ENCODE measurements at regions not wholly inside any gene's neighbourhood (a gene's known extent, or its start where the extent isn't known, plus 50 kb on each side); places are given as distances from the start of the nearest gene placed in this dataset.

DNA sequence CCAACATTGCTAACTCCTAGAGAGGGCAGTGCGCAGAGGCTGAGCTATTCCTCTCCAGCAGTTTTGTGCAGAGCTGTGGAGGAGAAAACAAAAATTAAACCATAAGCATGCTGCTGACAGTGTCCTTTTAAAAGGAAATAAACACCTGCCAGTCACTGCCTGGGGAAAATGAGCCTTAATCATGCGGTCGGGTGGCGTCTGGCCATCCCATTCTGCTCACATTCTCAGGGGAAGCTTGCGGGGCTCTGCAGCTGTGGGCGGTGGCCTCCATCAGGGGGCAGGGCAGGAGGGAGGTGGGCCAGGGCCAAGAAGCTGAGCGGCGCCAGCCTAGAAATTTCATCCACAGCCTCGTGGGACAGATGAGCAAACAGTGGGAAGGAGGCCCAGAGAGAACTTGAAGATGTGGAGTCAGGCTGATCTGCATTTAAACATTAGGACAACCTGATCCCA, 71.0 kb upstream of the TP53I11 start:
- no peak overlapping the region for H3K4me2 ChIP-seq (ENCODE audit: control insufficient read depth, extremely low read depth, insufficient read depth, low read depth, low read length)
- dilution Hi-C loops (cut with MboI; ENCODE audit: extremely low pct_ligation_motif_present, low sequenced_read_pairs) = no loop called here
- FAIRE-seq (no peak), DNase-seq (ENCODE audit: low read depth, low spot score) (no peak)
- H3K27me3 ChIP-seq (ENCODE audit: control insufficient read depth, extremely low read depth, insufficient read depth, low read length) = peaks cover 8% of the 10 kb centered on the region
- no peak overlapping the region for H3K27ac ChIP-seq (ENCODE audit: control insufficient read depth, insufficient read depth, low read length)
- no peaks in the 10 kb centered on the region for H3K79me2 ChIP-seq (ENCODE audit: control insufficient read depth, insufficient read depth, low read length)
- no peaks in the 10 kb centered on the region for H3K9me1 ChIP-seq (ENCODE audit: control insufficient read depth, extremely low read depth, insufficient read depth, low read length)
- no peak overlapping the region for H3K9ac ChIP-seq (ENCODE audit: control insufficient read depth, extremely low read depth, insufficient read depth, low read length)
- no peaks in the 10 kb centered on the region for H3K36me3 ChIP-seq (ENCODE audit: control insufficient read depth in 2 of 2, extremely low read depth in 1 of 2, insufficient read depth in 2 of 2, low read length in 2 of 2)
- no peak overlapping the region for H3K4me3 ChIP-seq (ENCODE audit: control insufficient read depth in 2 of 3, extremely low read depth in 1 of 3, insufficient read depth in 2 of 3, low read depth in 1 of 3, low read length in 3 of 3)
- no peak overlapping the region for H2AFZ ChIP-seq (ENCODE audit: control insufficient read depth, low read length)
- no peaks in the 10 kb centered on the region for H4K20me1 ChIP-seq (ENCODE audit: control insufficient read depth, extremely low read depth, insufficient read depth, low read length)
- H3K9me3 ChIP-seq (ENCODE audit: control insufficient read depth, low read depth, low read length) = no peaks in the 10 kb centered on the region
- TF ChIP-seq, protein P1, sequence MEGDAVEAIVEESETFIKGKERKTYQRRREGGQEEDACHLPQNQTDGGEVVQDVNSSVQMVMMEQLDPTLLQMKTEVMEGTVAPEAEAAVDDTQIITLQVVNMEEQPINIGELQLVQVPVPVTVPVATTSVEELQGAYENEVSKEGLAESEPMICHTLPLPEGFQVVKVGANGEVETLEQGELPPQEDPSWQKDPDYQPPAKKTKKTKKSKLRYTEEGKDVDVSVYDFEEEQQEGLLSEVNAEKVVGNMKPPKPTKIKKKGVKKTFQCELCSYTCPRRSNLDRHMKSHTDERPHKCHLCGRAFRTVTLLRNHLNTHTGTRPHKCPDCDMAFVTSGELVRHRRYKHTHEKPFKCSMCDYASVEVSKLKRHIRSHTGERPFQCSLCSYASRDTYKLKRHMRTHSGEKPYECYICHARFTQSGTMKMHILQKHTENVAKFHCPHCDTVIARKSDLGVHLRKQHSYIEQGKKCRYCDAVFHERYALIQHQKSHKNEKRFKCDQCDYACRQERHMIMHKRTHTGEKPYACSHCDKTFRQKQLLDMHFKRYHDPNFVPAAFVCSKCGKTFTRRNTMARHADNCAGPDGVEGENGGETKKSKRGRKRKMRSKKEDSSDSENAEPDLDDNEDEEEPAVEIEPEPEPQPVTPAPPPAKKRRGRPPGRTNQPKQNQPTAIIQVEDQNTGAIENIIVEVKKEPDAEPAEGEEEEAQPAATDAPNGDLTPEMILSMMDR (optimal IDR thresholded peaks at IDR 0.05 in 1 of 3, IDR thresholded peaks at IDR 0.05 in 1 of 3, conservative IDR thresholded peaks at IDR 0.05 in 1 of 3; ENCODE audit: extremely low read depth in 1 of 3, insufficient read depth in 2 of 3, low read length in 3 of 3) = no peak
- TF ChIP-seq EZH2 (IDR thresholded peaks at IDR 0.05; ENCODE audit: low read length) = no peak
- H3K4me1 ChIP-seq (ENCODE audit: control insufficient read depth, extremely low read depth, insufficient read depth, low read length) = no peaks in the 10 kb centered on the region

DNA sequence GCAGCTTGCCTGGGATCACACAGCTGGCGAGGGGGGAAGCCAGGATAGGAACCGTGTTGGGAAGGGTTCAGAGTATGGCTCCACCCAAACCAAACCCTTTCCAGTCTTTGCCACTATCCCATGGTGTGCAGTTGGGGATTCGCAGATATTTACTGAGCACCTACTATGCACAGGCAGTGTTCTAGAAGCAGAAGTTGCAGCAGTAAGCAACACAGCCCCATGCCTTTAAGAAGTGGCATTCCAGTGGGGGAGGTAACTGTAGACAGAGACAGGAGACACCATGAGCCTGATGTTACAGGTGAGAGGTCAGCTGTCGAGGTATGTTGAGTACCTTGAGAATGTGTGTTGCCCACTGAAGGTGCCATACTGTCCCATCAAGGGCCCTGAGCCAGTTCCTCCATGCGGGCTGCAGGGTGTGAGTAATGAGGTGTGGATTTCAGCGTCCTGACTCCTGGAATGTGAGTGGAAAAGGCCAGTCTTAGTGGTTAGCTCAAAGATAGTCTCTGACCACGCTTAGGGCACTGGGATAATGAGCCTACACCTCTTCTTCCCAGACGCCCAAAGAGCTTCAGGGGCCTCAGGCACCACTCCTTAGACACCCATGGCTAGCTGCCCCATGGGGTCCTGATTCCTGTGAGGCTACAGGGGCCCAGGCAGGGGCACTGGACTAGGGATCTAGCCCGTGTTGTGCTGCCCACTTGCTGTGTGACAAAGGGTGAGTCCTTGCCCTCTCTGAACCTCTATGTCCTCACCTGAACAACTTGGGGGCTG, 71.8 kb upstream of the TP53I11 start:
- H3K36me3 ChIP-seq (ENCODE audit: control insufficient read depth in 2 of 2, extremely low read depth in 1 of 2, insufficient read depth in 2 of 2, low read length in 2 of 2) = no peaks in the 10 kb centered on the region
- TF ChIP-seq EZH2 (IDR thresholded peaks at IDR 0.05; ENCODE audit: low read length) = no peak
- H3K9me1 ChIP-seq (ENCODE audit: control insufficient read depth, extremely low read depth, insufficient read depth, low read length) = no peaks in the 10 kb centered on the region
- H2AFZ ChIP-seq (ENCODE audit: control insufficient read depth, low read length) = no peak overlapping the region
- H3K27me3 ChIP-seq (ENCODE audit: control insufficient read depth, extremely low read depth, insufficient read depth, low read length) = peaks cover 9% of the 10 kb centered on the region
- H3K9me3 ChIP-seq (ENCODE audit: control insufficient read depth, low read depth, low read length) = no peaks in the 10 kb centered on the region
- H3K9ac ChIP-seq (ENCODE audit: control insufficient read depth, extremely low read depth, insufficient read depth, low read length) = no peak overlapping the region
- no peak overlapping the region for H3K4me2 ChIP-seq (ENCODE audit: control insufficient read depth, extremely low read depth, insufficient read depth, low read depth, low read length)
- FAIRE-seq (no peak), DNase-seq (ENCODE audit: low read depth, low spot score) (no peak)
- H4K20me1 ChIP-seq (ENCODE audit: control insufficient read depth, extremely low read depth, insufficient read depth, low read length) = no peaks in the 10 kb centered on the region
- no peak overlapping the region for H3K4me3 ChIP-seq (ENCODE audit: control insufficient read depth in 2 of 3, extremely low read depth in 1 of 3, insufficient read depth in 2 of 3, low read depth in 1 of 3, low read length in 3 of 3)
- H3K79me2 ChIP-seq (ENCODE audit: control insufficient read depth, insufficient read depth, low read length) = no peaks in the 10 kb centered on the region
- no peak overlapping the region for H3K27ac ChIP-seq (ENCODE audit: control insufficient read depth, insufficient read depth, low read length)
- dilution Hi-C loops (cut with MboI; ENCODE audit: extremely low pct_ligation_motif_present, low sequenced_read_pairs) = no loop called here
- no peaks in the 10 kb centered on the region for H3K4me1 ChIP-seq (ENCODE audit: control insufficient read depth, extremely low read depth, insufficient read depth, low read length)

DNA sequence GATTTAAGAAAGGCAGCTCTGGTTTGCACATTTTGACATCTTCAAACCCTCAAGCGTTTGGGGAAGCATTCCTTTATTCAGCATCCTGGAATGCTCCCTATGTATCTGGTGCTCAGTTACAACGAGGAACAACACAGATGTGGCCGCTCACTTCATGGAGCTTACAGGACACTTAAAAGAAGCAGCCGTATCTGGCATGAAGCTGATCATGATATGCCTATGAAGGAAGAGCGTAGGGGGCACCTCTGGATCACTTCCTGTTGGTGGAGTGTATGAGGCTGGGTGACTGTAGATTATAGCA, 72.3 kb upstream of the TP53I11 start:
- Histone ChIP-seq H4K20me1 (ENCODE audit: control insufficient read depth, extremely low read depth, insufficient read depth, low read length) (no peaks in the 10 kb centered on the region), H3K9me3 (ENCODE audit: control insufficient read depth, low read depth, low read length) (no peaks in the 10 kb centered on the region), H2AFZ (ENCODE audit: control insufficient read depth, low read length) (no peak overlapping the region), H3K79me2 (ENCODE audit: control insufficient read depth, insufficient read depth, low read length) (no peaks in the 10 kb centered on the region), H3K4me1 (ENCODE audit: control insufficient read depth, extremely low read depth, insufficient read depth, low read length) (no peaks in the 10 kb centered on the region), H3K9me1 (ENCODE audit: control insufficient read depth, extremely low read depth, insufficient read depth, low read length) (no peaks in the 10 kb centered on the region), H3K4me3 (ENCODE audit: control insufficient read depth in 2 of 3, extremely low read depth in 1 of 3, insufficient read depth in 2 of 3, low read depth in 1 of 3, low read length in 3 of 3) (no peak overlapping the region), H3K4me2 (ENCODE audit: control insufficient read depth, extremely low read depth, insufficient read depth, low read depth, low read length) (no peak overlapping the region), H3K9ac (ENCODE audit: control insufficient read depth, extremely low read depth, insufficient read depth, low read length) (no peak overlapping the region), H3K27me3 (ENCODE audit: control insufficient read depth, extremely low read depth, insufficient read depth, low read length) (peaks cover 9% of the 10 kb centered on the region), H3K27ac (ENCODE audit: control insufficient read depth, insufficient read depth, low read length) (no peak overlapping the region), H3K36me3 (ENCODE audit: control insufficient read depth in 2 of 2, extremely low read depth in 1 of 2, insufficient read depth in 2 of 2, low read length in 2 of 2) (no peaks in the 10 kb centered on the region)
- TF ChIP-seq, protein P1 (optimal IDR thresholded peaks at IDR 0.05 in 1 of 3, IDR thresholded peaks at IDR 0.05 in 1 of 3, conservative IDR thresholded peaks at IDR 0.05 in 1 of 3; ENCODE audit: extremely low read depth in 1 of 3, insufficient read depth in 2 of 3, low read length in 3 of 3) = no peak
- FAIRE-seq (no peak), DNase-seq (ENCODE audit: low read depth, low spot score) (no peak)
- dilution Hi-C loops (cut with MboI; ENCODE audit: extremely low pct_ligation_motif_present, low sequenced_read_pairs) = no loop called here
